GM12878 (cell line): ENCODE measurements at regions not wholly inside any gene's neighbourhood (a gene's known extent, or its start where the extent isn't known, plus 50 kb on each side); places are given as distances from the start of the nearest gene placed in this dataset.

Source experiments
- ATAC-seq: fragments of 200-7000 bp; cut with Tn5 transposase; 3 replicates; pipeline ENCODE4 v1.9.1; 2020; ENCODE audit warnings: mild to moderate bottlenecking, moderate library complexity
- BruUV-seq: library from RNA; stranded (reverse); fragments of 400-500 nt; replicated peaks from 2 replicates; lab custom pipeline; 2021; lab: Mats Ljungman, UMichigan
- CTCF ChIA-PET: fragments of 300-600 bp; sonication (Branson Sonifier 250); formaldehyde crosslinking; extraction: SDS; loops from one replicate; lab custom pipeline; 2021; ENCODE audit warnings: inconsistent platforms; lab: Yijun Ruan, JAX
- POLR2A ChIA-PET: fragments of 350-600 bp; formaldehyde crosslinking; extraction: SDS; loops from one replicate; lab custom pipeline; 2021; ENCODE audit warnings: inconsistent platforms; lab: Charles Lee
- RAD21 ChIA-PET: fragments of 300-600 bp; sonication (Branson Sonifier 250); formaldehyde crosslinking; loops from one replicate; lab custom pipeline; 2023; ENCODE audit warnings: antibody characterized with exemption; ENCODE audit not compliant: unreplicated experiment; lab: Charles Lee
- SMC1A ChIA-PET: fragments of 300-600 bp; sonication (Branson Sonifier 250); formaldehyde crosslinking; loops from one replicate; lab custom pipeline; 2023; ENCODE audit not compliant: unreplicated experiment, uncharacterized antibody; lab: Charles Lee
- DNase-seq: peaks from one replicate; pipeline ENCODE4 v3.0.0-alpha.2; 2011; ENCODE audit warnings: low read depth, low spot score
- FAIRE-seq: peaks from 3 replicates; lab custom pipeline; 2011; peaks lifted over from hg19 to GRCh38; lab: Jason Lieb, UNC
- H2AFZ ChIP-seq: 2 replicates; pipeline ENCODE4 v1.6.0; 2011; ENCODE audit warnings: low read depth, low read length, control low read depth; ENCODE audit not compliant: control insufficient read depth
- H3K27ac ChIP-seq: 2 replicates; pipeline ENCODE4 v1.5.1; 2011; ENCODE audit warnings: control low read depth; ENCODE audit not compliant: control insufficient read depth, insufficient read depth
- H3K27me3 ChIP-seq, 2 experiments: replicated peaks in 1 of 2; 2 replicates each; pipeline versions ENCODE4 v1.6.0 to v1.6.1; 2011; ENCODE audit warnings: low read length in 1 of 2; ENCODE audit not compliant: control insufficient read depth in 2 of 2, insufficient read depth in 2 of 2
- H3K36me3 ChIP-seq, 2 experiments: 2 replicates each; pipeline ENCODE4 v1.5.1; 2011; ENCODE audit warnings: low read length in 1 of 2; ENCODE audit not compliant: control insufficient read depth in 2 of 2, insufficient read depth in 2 of 2
- H3K4me1 ChIP-seq: 2 replicates; pipeline ENCODE4 v1.6.1; 2011; ENCODE audit warnings: mild to moderate bottlenecking, low read length, moderate library complexity, mixed read lengths; ENCODE audit not compliant: control insufficient read depth, insufficient read depth
- H3K4me2 ChIP-seq: 2 replicates; pipeline ENCODE4 v1.6.0; 2011; ENCODE audit warnings: control low read depth; ENCODE audit not compliant: control insufficient read depth, insufficient read depth
- H3K4me3 ChIP-seq: fragments of 200-600 bp; sonication (generic); 2 replicates; pipeline ENCODE4 v1.5.1; 2016
- H3K79me2 ChIP-seq: 2 replicates; pipeline ENCODE4 v1.6.0; 2011; ENCODE audit warnings: low read length; ENCODE audit not compliant: control insufficient read depth, insufficient read depth
- H3K9ac ChIP-seq: 2 replicates; pipeline ENCODE4 v1.8.0; 2011; ENCODE audit warnings: low read length, control low read depth, mixed read lengths; ENCODE audit not compliant: control insufficient read depth, insufficient read depth
- H3K9me3 ChIP-seq: replicated peaks from 3 replicates; pipeline ENCODE4 v1.5.1; 2011; ENCODE audit warnings: mild to moderate bottlenecking, low read length; ENCODE audit not compliant: control insufficient read depth, insufficient read depth
- H4K20me1 ChIP-seq: 2 replicates; pipeline ENCODE4 v1.6.0; 2011; ENCODE audit not compliant: control insufficient read depth, insufficient read depth
- BACH1 ChIP-seq: fragments of 450-650 bp; IDR thresholded peaks from 2 replicates; pipeline ENCODE4 v1.6.1; 2017; ENCODE audit warnings: mild to moderate bottlenecking, borderline replicate concordance
- CREM ChIP-seq: IDR thresholded peaks from 2 replicates; pipeline ENCODE4 v1.6.1; 2014; ENCODE audit warnings: antibody characterized with exemption, low read depth
- CUX1 ChIP-seq: IDR thresholded peaks from 2 replicates; pipeline ENCODE4 v1.6.1; 2012; ENCODE audit warnings: improper control_type of control experiment, low read depth, low read length; ENCODE audit not compliant: insufficient replicate concordance
- DPF2 ChIP-seq: fragments of 450-650 bp; IDR thresholded peaks from 2 replicates; pipeline ENCODE4 v1.6.1; 2017; ENCODE audit warnings: mild to moderate bottlenecking
- EZH2 ChIP-seq: IDR thresholded peaks from 2 replicates; pipeline ENCODE4 v1.6.1; 2012; ENCODE audit warnings: low read depth, mild to moderate bottlenecking, control low read depth, inconsistent platforms, low read length, borderline replicate concordance; ENCODE audit not compliant: control insufficient read depth
- FOXM1 ChIP-seq: IDR thresholded peaks from 2 replicates; pipeline ENCODE4 v1.6.1; 2012; ENCODE audit warnings: low read depth, mild to moderate bottlenecking, inconsistent platforms, low read length, moderate library complexity
- HDAC2 ChIP-seq: fragments of 200-600 bp; sonication (generic); IDR thresholded peaks from 2 replicates; pipeline ENCODE4 v1.6.1; 2017
- KLF5 ChIP-seq: fragments of 450-650 bp; IDR thresholded peaks from 2 replicates; pipeline ENCODE4 v1.6.1; 2014; ENCODE audit warnings: mild to moderate bottlenecking; ENCODE audit not compliant: partially characterized antibody
- PAX8 ChIP-seq: fragments of 450-650 bp; IDR thresholded peaks from 2 replicates; pipeline ENCODE4 v1.6.1; 2017; ENCODE audit warnings: mild to moderate bottlenecking, moderate library complexity
- SUPT20H ChIP-seq: IDR thresholded peaks from 2 replicates; pipeline ENCODE4 v1.6.1; 2011; ENCODE audit warnings: low read depth, mild to moderate bottlenecking, low read length, moderate library complexity, borderline replicate concordance; ENCODE audit not compliant: control insufficient read depth
- SUZ12 ChIP-seq: fragments of 200-600 bp; sonication (generic); IDR thresholded peaks from one replicate; pipeline ENCODE4 v1.6.1; 2018; ENCODE audit warnings: antibody characterized with exemption, mild to moderate bottlenecking; ENCODE audit not compliant: unreplicated experiment
- ZNF217 ChIP-seq: fragments of 450-650 bp; IDR thresholded peaks from 2 replicates; pipeline ENCODE4 v1.6.1; 2017; ENCODE audit warnings: antibody characterized with exemption, mild to moderate bottlenecking
- ZNF622 ChIP-seq: fragments of 450-650 bp; IDR thresholded peaks from 2 replicates; pipeline ENCODE4 v1.6.1; 2017; ENCODE audit warnings: mild to moderate bottlenecking, inconsistent platforms
- ZZZ3 ChIP-seq: IDR thresholded peaks from 2 replicates; pipeline ENCODE4 v1.6.1; 2011; ENCODE audit warnings: low read depth; ENCODE audit not compliant: control insufficient read depth, insufficient read length
- WGBS: methylation state at CpG from one replicate; pipeline ENCODE4 v1.1.6; 2016; ENCODE audit warnings: low lambda C conversion rate; ENCODE audit not compliant: insufficient replicate concordance, insufficient coverage; ENCODE audit errors: missing lambda C conversion rate; 5-methylcytosine and 5-hydroxymethylcytosine counted together
- in situ Hi-C: fragments of 300-500 bp; cut with MboI; formaldehyde crosslinking; loops from 9 replicates; pipeline ENCODE4 v1.14.3; 2018; ENCODE audit warnings: mixed read lengths
- intact Hi-C: fragments of 100-400 bp; cut with micrococcal nuclease; formaldehyde crosslinking; loops from one replicate; pipeline ENCODE4 v1.14.2; 2022; ENCODE audit not compliant: unreplicated experiment

- H3K36me3 ChIP-seq: no peaks in the 10 kb centered on the region
- H3K9ac ChIP-seq: no peak overlapping the region
- in situ Hi-C loops: no loop called here
- H2AFZ ChIP-seq: no peak overlapping the region
- CTCF ChIA-PET: no interaction called here
- H3K27ac ChIP-seq: no peak overlapping the region
- no peaks in the 10 kb centered on the region; the same call in 1 of the 2 replicates for H4K20me1 ChIP-seq
- no peak for FAIRE-seq
- intact Hi-C loops: no loop called here
- RAD21 ChIA-PET: no interaction called here
- H3K27me3 ChIP-seq: no peaks in the 10 kb centered on the region; a peak in 1 of 4 replicates
- no peaks in the 10 kb centered on the region for H3K79me2 ChIP-seq
- H3K4me3 ChIP-seq: no peak overlapping the region
- 22% methylated on average over 9 of the region's 9 CpGs for WGBS
- H3K9me3 ChIP-seq: no peaks in the 10 kb centered on the region
- SMC1A ChIA-PET: interaction anchor here (0.7 to 1.1 kb wide), 2 partner anchors 8 to 36 kb away, joined by 3 read pairs; no protein-coding TSS in a partner anchor
- POLR2A ChIA-PET: no interaction called here
- BruUV-seq: no TSS peak
- TF ChIP-seq CREM (no peak), ZNF217 (no peak), FOXM1 (no peak)
- no peak for DNase-seq
- no peak overlapping the region for H3K4me2 ChIP-seq
- no peaks in the 10 kb centered on the region for H3K4me1 ChIP-seq
- ATAC-seq: no peak
Measured at GRCh38 chr15:69786136-69786701, 311.5 kb downstream of the TLE3 start.

GRCh38 chr15:69787791-69788190 lies 309.9 kb downstream of the TLE3 start:
- Histone ChIP-seq H3K27ac (no peak overlapping the region), H3K9me3 (no peaks in the 10 kb centered on the region; the same call in 2 of the 3 replicates), H3K79me2 (no peaks in the 10 kb centered on the region), H3K4me3 (no peak overlapping the region), H3K4me2 (no peak overlapping the region), H4K20me1 (no peaks in the 10 kb centered on the region; the same call in 1 of the 2 replicates), H3K9ac (no peak overlapping the region), H3K27me3 (peaks cover 0 to 4% of the 10 kb centered on the region in 2 experiments; a peak in 2 of 4 replicates), H2AFZ (no peak overlapping the region), H3K36me3 (no peaks in the 10 kb centered on the region), H3K4me1 (no peaks in the 10 kb centered on the region)
- CTCF ChIA-PET: interaction anchor here (0.6 kb wide), 1 partner anchor 111 kb away, joined by 3 read pairs; no protein-coding TSS in a partner anchor
- in situ Hi-C loops (no loop called here), intact Hi-C loops (no loop called here)
- DNase-seq (no peak), ATAC-seq (no peak), FAIRE-seq (no peak)
- no TSS peak for BruUV-seq
- RAD21 ChIA-PET: no interaction called here
- POLR2A ChIA-PET: no interaction called here
- 20% methylated on average over 4 of the region's 4 CpGs for WGBS
- SMC1A ChIA-PET: no interaction called here
- TF ChIP-seq PAX8 (no peak), EZH2 (no peak), SUZ12 (no peak), DPF2 (no peak), KLF5 (no peak), CUX1 (no peak), ZZZ3 (no peak), HDAC2 (no peak), ZNF622 (no peak), BACH1 (no peak), SUPT20H (no peak)
